Hepatocyte (in vitro differentiated cells): ENCODE measurements at regions not wholly inside any gene's neighbourhood (a gene's known extent, or its start where the extent isn't known, plus 50 kb on each side); places are given as distances from the start of the nearest gene placed in this dataset.

Experiments used
- CTCF ChIP-seq: fragments of 200-600 bp; sonication (generic); IDR thresholded peaks from 2 replicates; pipeline ENCODE4 v1.5.1; 2016; ENCODE audit warnings: antibody characterized with exemption, mild to moderate bottlenecking; ENCODE audit not compliant: poor library complexity
- EZH2 ChIP-seq: fragments of 200-600 bp; sonication (generic); IDR thresholded peaks from 2 replicates; pipeline ENCODE4 v1.6.1; 2016; ENCODE audit warnings: antibody characterized with exemption, mild to moderate bottlenecking, borderline replicate concordance

- TF ChIP-seq EZH2 (no peak), CTCF (no peak)
Observed at GRCh38 chr5:88370824-88371223, 102.2 kb upstream of the TMEM161B start.
